ENCODE measurements at regions not wholly inside any gene's neighbourhood (a gene's known extent, or its start where the extent isn't known, plus 50 kb on each side); places are given as distances from the start of the nearest gene placed in this dataset.

DNA sequence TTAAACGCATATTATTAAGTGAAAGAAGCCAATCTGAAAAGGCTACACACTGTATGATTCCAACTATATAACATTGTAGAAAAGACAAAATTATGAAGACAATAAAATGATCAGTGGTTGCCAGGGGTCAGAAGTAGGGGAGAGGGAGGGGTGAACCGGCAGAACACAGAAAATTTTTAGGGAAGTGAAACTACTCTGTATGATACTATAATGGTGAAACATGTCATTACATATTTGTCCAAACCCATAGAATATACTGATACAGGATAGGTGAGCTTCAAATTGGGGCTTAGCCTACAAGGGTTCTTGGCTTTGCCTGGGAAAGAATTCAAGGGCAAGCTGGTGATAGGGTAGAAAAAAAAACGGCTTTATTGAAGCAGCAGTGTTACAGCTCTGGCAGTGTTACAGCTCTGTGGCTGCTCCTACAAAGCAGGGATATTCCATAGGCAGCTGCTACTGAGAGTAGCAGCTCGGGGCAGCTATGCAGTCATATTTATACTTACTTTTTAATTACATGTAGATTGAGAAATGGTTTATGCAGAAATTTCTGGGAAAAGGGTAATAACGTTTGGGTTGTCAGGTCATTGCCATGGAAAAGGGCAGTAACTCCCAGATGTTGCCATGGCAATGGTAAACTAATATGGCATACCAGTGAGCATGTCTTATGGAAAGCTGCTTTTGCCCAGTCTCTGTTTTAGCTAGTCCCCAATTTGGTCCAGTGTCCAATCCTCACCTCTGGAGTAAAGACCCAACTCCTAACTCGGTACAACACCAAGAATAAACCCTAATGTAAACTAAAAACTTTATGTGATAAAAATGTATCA lies 125.1 kb upstream of the SLC25A36 start:
- no peak for DNase-seq (ENCODE audit: low spot score)

GRCh38 chr3:140821493-140821892 lies 120.1 kb upstream of the SLC25A36 start:
- no peak for DNase-seq (ENCODE audit: low spot score)

DNA sequence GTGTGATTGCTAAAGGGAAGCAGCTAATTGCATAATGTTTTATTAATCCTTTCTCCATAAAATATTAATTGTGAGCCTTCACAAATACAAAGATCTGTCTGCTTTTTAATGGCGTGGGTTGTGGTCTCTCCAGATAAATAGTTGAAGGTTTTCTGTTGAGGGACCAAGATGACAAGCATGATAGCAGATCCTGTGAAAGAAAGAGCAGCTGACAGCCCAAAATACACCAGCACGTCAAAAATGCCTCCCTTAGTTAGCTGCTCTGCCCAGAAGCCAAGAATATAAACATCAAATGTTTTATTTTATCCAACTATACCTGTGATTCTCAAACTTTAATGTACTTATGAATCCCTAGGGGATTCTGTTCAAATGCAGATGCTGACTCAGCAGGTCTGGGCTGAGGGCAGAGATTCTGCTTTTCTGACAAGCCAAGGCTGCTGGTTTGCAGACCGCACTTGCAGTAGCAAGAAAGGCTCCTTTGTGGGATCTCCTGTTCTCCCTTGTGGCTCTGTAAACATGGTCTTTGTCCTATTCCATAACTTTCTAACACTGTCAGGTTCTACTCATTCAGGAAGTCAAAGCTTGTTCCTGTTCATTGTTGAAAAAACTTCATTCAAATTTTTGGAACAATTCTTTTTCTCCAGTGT lies 119.1 kb upstream of the SLC25A36 start:
- DNase-seq (ENCODE audit: low spot score): no peak

GRCh38 chr3:140823106-140823505 lies 118.5 kb upstream of the SLC25A36 start:
- DNase-seq (ENCODE audit: low spot score): no peak

GRCh38 chr3:140827894-140828293 lies 113.7 kb upstream of the SLC25A36 start:
- no peak for DNase-seq (ENCODE audit: low spot score)

DNA sequence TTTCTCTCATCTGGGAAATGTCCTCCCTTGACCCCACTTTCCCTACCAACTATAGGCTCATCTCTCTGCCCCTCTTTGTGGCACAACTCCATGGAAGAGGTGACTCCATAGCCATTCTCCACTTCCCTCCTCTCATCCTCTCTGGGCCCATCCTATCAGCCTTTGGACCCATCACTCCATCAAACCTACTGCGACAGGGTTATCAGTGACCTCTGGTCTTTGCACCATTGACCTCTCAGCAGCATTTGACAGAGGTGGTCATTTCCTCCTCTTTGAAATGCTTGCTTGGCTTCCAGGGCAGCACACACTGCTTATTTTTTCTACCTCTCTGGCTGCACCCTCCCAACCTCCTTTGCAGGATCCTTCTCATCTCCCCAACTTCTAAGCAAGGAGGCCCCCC lies 113.1 kb upstream of the SLC25A36 start:
- no peak for DNase-seq (ENCODE audit: low spot score)

DNA sequence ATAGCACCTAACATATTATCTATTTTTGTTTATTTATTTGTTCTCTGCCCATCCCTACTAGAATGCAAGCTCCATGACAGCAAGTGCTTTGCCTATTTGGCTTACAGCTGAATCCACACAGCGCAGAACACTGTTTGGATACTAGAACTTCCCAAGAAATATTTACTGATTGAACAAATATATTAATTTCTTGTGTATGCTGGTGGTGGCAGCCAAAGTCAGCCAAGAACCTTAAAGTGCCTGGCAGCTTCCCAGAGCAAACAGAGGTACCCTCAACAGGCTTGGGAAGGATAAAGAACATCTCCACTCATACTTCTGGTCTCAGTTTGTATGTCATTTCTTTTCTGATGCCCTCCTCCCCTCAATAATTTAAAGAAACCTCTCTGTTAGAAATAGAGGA lies 111.8 kb upstream of the SLC25A36 start:
- DNase-seq (ENCODE audit: low spot score): no peak

GRCh38 chr3:140830391-140830790 lies 111.2 kb upstream of the SLC25A36 start:
- no peak for DNase-seq (ENCODE audit: low spot score)

GRCh38 chr3:140832883-140833282 lies 108.8 kb upstream of the SLC25A36 start:
- DNase-seq (ENCODE audit: low spot score): no peak

GRCh38 chr3:140834266-140835037 lies 107.2 kb upstream of the SLC25A36 start:
- DNase-seq (ENCODE audit: low spot score): no peak

GRCh38 chr3:140842984-140843649 lies 98.5 kb upstream of the SLC25A36 start:
- no peak for DNase-seq (ENCODE audit: low spot score)

- no peak for DNase-seq (ENCODE audit: low spot score)
Observed at GRCh38 chr3:140843656-140844055, 98.0 kb upstream of the SLC25A36 start.

DNA sequence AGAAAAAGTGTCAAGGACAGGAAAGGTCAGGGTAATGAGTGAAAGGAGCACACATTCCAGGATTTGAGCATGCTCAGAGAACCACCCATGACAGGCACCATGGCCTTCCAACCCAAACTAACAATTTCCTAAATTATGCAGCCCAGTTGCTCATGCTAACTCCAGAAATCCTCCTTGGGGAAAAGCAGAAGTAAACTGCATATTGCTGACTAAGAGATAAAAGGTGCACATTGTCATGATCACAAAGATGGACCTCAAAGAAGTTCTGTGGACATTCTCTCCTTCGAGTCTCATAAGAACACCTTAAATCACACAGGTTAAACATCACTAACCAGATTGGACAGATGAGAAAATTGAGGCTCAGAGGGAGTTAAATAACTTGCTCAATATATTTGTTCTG lies 97.6 kb upstream of the SLC25A36 start:
- no peak for DNase-seq (ENCODE audit: low spot score)

DNA sequence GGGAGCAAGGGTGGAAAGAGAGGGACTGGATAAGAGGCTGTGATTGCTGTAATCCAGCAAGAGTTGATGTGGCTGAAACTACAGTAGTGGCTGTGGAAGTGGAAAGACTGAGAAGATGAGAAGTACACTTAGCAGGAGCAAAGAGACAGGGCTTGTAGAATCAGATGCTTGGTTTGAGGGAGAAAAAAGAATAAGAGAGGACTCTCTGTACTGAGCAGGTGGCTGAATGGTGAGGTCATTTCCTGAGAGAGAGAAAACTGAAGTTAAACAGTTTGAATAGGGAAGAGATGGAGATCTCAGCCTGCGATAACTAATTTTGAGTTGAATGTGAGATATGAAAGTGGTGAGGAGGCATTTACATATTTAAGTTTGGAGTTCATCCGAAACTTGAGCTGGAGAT lies 95.8 kb upstream of the SLC25A36 start:
- no peak for DNase-seq (ENCODE audit: low spot score)

GRCh38 chr3:140848666-140849065 lies 93.0 kb upstream of the SLC25A36 start:
- no peak for DNase-seq (ENCODE audit: low spot score)

GRCh38 chr3:140850210-140850955 lies 91.3 kb upstream of the SLC25A36 start:
- no peak for DNase-seq (ENCODE audit: low spot score)

GRCh38 chr3:140854961-140855360 lies 86.7 kb upstream of the SLC25A36 start:
- DNase-seq (ENCODE audit: low spot score): no peak

DNA sequence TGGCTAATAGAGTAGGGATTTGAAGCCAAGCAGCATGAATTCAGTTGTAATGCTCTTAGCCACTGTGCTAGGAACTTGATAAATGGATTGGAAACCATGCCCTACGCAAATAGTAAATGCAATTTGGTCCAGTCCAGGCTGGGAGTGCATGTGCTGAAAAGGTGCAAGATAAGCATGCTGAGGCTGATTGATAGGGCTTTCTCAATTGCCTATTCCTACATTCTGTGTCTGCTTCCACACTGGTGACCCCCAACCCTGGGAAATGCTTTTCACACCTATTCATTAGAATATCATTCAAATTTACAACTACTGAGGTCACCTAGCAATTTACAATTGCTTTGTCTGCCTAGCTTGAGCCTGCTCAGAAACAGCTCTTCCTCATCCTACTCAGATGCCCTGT lies 84.7 kb upstream of the SLC25A36 start:
- no peak for DNase-seq (ENCODE audit: low spot score)

DNA sequence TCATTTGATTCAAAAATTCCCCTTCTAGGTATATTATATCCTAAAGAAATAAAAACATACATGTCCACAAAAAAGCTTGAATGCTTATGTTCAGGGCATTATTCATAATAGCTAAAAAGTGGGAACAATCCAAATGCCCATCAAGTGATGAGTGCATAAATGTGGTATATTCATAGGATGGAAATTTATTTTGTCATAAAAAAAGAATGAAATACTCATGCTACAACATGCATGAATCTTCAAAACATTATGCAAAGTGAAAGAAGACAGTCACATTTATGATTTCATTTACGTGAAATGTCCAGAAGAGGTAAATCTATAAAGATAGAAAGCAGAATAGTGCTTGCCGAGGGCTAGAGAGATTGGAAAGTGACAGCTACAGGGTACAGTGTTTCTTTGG lies 83.6 kb upstream of the SLC25A36 start:
- no peak for DNase-seq (ENCODE audit: low spot score)

DNA sequence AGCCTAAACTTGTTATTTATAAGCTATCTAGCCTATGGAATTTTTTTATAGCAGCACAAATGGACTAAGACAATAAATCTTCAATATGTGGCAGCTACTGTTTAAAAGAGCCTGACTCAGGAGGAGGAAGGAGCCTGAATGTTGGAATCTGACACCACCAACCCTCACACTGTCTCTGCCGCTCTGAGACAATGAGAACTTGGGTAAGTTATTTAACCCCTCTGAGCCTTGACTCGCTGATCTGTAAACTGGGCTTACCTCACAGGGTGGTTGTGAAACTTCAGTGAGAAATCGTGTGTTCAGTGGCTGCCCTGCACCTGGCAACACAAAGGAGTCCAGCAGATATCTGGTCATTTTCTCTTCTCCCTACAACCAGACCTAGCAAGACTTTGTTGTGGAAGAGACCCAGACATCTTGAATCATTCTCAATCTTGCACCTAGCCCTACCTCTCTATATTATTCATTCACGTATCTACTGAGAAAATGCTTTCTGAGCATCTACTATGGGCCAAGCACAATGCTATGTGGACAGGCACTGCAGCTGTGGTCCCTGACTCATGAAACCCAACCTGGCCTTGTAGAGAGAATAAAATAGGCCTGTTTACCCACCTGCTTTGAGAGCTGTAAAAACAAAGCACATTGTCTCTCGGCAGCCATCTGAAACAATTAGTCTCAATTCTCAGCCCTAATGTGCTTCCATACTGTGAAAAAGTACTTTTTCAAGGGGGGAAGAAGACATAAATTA lies 81.9 kb upstream of the SLC25A36 start:
- no peak for DNase-seq (ENCODE audit: low spot score)

GRCh38 chr3:140863580-140864009 lies 78.0 kb upstream of the SLC25A36 start:
- DNase-seq (ENCODE audit: low spot score): peak; percentile 40
